H4 (cell line): ENCODE measurements at regions not wholly inside any gene's neighbourhood (a gene's known extent, or its start where the extent isn't known, plus 50 kb on each side); places are given as distances from the start of the nearest gene placed in this dataset.

Experiments
- DNase-seq: peaks from one replicate; pipeline ENCODE4 v3.0.0-alpha.2; 2015; ENCODE audit warnings: low spot score

- no peak for DNase-seq
Measured at GRCh38 chr2:139162957-139163356, 382.8 kb upstream of the NXPH2 start.

DNA sequence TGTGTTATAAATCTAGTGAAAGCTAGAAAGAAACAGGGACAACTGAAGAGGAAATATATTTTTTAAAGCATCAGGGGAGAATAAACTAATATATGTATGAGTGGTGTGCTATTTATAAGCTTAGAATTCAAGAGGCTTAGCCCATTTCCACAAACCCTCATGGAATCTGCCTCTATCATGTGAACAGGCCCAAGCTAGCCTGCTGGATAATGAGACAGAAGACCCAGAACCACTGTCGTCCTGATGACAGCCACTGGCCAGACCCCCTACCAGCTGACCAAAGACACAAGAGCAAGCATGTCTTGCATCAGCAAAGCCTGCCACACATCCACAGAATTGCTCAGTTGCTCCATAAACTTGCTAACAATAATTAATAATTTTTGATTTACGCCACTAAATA lies 382.3 kb upstream of the NXPH2 start:
- no peak for DNase-seq

- no peak for DNase-seq
Measured at GRCh38 chr2:139160836-139161235, 380.6 kb upstream of the NXPH2 start.

- no peak for DNase-seq
Measured at GRCh38 chr2:139159177-139159576, 379.0 kb upstream of the NXPH2 start.

DNA sequence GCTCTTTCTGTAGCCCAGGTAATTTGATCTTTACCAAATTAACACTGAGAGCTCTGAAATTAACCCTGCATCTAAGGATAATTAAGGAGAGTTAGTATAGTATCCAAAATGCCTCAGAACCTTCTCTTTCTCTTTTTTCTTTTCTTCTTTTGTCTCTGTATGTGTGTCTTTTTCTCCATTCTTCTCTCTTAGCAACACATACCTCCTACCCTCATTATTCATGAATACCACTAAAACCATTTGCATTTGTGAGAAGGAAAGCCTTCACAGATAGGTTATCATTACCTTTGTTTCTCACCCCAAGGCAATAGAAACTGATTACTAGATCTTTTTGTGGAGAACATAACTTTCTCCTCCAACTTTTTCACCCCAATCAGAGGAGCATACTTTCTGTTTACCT lies 376.5 kb upstream of the NXPH2 start:
- no peak for DNase-seq

DNA sequence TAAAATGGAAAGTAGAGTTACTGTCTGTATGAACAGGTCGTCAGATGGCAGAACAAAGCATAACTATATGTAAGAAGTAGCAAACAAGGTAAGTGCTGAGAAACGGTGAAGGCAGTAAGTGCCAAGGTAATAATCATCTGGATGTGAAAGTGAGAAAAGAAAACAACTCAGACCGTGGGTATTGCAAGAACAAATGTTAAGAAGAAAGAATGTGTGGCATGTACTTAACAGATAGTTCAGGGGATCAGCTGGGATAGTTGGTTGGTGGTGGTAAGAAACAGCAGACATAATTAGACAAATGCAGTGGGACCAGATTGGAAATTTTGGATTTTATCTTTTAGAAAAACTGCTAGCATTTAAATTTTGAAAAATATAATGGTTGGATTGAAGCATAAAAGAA lies 375.8 kb upstream of the NXPH2 start:
- DNase-seq: no peak

DNA sequence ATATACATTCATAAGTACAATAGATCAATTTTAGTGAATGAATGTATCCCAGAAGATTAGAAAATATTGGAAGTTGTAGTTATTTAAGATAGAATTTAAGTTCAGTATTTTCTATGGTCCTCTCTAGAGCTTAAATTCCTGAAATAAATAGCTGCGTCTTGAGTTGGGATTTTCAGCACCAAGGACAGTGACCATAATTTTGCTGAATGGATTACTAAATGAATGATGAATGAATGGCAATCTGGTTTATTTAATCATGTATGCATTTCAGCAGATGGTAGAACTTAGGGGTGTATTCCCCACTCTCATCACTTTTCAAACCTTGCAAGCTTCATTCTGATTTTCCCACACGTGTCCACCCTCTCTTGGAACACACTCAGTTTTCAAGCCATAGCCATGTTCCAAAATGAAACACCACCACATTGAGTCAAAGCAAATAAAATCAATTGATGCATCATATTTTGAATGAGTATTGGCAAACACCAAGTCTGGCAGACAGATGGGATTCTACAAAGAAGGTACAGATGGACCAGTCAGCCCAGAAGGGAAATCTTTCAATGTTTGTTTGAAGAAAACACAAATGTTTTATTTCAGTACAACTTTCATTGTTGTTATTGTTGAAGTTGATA lies 362.2 kb upstream of the NXPH2 start:
- no peak for DNase-seq

GRCh38 chr2:139124271-139124670 lies 344.1 kb upstream of the NXPH2 start:
- DNase-seq: no peak

GRCh38 chr2:139123795-139124194 lies 343.6 kb upstream of the NXPH2 start:
- DNase-seq: no peak

- peak; percentile 45 for DNase-seq
Measured at GRCh38 chr2:139122711-139123158, 342.5 kb upstream of the NXPH2 start.

DNA sequence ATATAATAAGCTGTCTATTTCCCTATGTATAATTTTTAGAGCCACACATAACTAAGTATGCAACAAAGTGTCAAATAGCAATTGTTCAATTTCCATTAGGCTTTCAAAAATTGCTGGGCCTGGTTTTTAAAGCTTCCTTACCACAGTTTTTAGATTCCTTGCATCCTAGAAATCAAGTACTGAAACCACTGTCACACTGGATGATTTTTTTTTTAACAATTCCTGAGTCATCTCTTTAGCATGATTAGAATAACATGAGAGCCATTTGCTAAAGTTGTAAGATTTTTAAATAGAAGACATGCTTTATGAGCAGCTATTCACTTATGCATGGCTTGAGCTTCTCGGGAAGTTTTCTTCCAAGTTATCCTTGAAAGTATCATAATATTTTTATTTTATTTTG lies 319.5 kb upstream of the NXPH2 start:
- no peak for DNase-seq

DNA sequence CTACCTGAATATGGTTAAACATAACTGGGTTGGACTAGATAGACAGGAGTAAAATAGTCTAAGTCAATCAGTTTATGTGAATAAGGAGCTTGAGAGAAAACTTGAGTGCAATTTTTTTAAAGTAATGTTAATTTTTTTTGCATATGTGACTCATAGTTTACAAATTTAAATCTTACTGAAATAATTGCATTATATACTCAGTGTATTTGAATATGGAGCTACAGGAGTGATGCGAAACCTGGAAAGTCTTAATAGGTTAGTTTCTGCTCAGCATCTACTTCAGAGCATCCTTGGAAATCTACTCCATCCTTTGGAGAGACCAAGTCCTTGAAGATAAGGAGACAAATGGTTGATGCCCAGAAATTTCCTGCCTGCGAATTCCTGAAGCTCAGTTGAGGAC lies 318.8 kb upstream of the NXPH2 start:
- DNase-seq: no peak

DNA sequence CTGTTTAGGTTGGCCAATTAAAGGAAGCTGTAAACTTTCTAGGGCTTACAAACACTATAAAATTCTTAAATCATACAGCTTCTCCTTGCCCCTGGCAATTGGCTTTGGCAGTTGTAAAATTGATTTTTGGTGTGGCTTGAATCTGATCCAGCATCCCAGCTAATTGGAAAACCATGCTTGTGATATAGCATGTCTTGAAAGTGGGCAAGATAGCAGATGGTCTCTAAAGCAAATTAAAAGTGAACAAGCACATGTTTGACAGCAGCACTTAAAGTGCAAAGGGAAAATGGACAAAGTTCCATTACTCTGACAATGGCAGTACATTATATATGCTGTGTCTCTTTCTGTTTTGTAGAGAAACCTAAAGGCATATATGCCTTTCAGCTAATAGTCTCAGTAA lies 302.9 kb upstream of the NXPH2 start:
- no peak for DNase-seq

GRCh38 chr2:139080244-139080643 lies 300.1 kb upstream of the NXPH2 start:
- DNase-seq: no peak

GRCh38 chr2:139079311-139079710 lies 299.1 kb upstream of the NXPH2 start:
- no peak for DNase-seq

GRCh38 chr2:139078376-139078775 lies 298.2 kb upstream of the NXPH2 start:
- DNase-seq: no peak

DNA sequence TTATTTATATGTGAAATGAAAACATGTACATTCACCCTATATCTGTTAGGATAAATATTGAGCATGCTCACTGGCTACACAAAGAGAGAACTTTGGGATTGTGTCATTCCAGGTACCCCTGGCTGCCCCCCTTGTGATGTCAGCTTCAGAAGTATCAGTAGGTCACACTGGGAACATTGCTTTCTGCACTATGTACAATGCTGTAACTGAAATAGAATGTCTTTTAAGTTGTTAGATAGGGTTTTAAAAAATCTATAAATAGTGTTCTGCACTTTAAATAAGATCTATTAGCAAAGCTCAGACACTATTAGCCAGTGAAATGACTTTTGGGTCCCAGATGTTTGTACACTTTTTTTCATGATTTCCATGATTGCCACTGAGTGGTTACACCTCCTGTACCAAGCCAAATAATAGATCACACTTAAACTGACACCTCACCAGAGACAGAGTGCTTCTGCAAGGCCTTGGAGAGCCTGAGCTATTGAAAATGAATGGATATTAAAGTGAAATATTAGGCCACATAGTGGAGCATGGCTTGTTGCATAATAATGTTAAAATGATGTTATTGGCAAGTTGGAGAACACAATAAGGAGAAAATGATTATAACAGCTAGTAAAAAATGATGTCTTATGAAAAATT lies 297.0 kb upstream of the NXPH2 start:
- DNase-seq: no peak

GRCh38 chr2:139067874-139068273 lies 287.7 kb upstream of the NXPH2 start:
- DNase-seq: no peak

DNA sequence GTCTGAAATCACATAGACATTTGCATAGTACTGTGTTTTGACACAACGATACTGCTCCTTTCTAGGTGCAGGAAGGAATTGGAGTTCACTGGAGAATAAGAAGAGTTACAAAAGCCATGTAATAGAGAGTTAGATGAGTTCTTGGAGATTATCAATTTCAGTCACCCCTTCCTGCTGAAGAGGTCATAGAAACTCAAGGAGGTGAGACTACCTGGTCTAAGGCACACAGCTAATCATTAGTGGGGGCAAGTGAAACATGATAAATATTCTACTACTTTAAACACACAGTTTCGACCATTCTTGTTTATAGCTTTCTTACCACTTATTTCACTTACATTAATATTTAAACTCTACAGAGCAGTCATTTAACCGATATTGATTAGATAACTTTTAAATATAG lies 286.9 kb upstream of the NXPH2 start:
- DNase-seq: no peak

GRCh38 chr2:139064159-139064558 lies 284.0 kb upstream of the NXPH2 start:
- no peak for DNase-seq

GRCh38 chr2:139059617-139060016 lies 279.4 kb upstream of the NXPH2 start:
- DNase-seq: no peak

- no peak for DNase-seq
Measured at GRCh38 chr2:139055202-139055601, 275.0 kb upstream of the NXPH2 start.

GRCh38 chr2:139048017-139048416 lies 267.8 kb upstream of the NXPH2 start:
- no peak for DNase-seq

DNA sequence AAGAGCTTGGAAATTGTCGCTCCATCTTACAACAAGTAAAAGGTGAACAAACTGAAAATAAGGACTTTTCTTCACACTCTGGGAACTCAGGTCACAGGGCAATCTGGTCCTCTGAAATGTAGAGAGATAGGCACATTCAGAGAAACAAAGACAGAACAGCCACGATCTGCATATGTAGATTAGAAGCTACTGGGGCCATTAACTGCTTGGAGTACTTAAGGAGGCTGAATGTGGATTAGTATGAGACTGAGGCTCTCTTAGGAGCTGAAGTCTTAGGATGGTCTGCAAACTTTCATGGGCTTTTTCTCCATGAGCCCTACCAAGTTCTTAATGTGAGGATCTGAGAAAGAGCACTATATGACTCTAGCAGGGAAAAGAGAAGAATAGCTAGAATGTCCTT lies 265.3 kb upstream of the NXPH2 start:
- no peak for DNase-seq
